ENCODE measurements at regions not wholly inside any gene's neighbourhood (a gene's known extent, or its start where the extent isn't known, plus 50 kb on each side); places are given as distances from the start of the nearest gene placed in this dataset.

- H3K4me1 ChIP-seq, result no peaks in the 10 kb centered on the region
- no peak overlapping the region for H3K27ac ChIP-seq
- no peak for DNase-seq (ENCODE audit: low spot score in 2 of 2)
- TF ChIP-seq POLR2AphosphoS5 (IDR thresholded peaks at IDR 0.05) (no peak), POLR2A (IDR thresholded peaks at IDR 0.05) (no peak), CTCF (IDR thresholded peaks at IDR 0.05) (no peak)
- H3K36me3 ChIP-seq, result no peaks in the 10 kb centered on the region
- H3K9me3 ChIP-seq, result no peaks in the 10 kb centered on the region
- H3K4me3 ChIP-seq, result no peak overlapping the region
- intact Hi-C loops (cut with DNase I; ENCODE audit: low total_unique reads), result no loop called here
- H3K27me3 ChIP-seq, result no peaks in the 10 kb centered on the region
Measured at GRCh38 chr6:25024821-25025220, 89.1 kb upstream of the RIPOR2 start.

DNA sequence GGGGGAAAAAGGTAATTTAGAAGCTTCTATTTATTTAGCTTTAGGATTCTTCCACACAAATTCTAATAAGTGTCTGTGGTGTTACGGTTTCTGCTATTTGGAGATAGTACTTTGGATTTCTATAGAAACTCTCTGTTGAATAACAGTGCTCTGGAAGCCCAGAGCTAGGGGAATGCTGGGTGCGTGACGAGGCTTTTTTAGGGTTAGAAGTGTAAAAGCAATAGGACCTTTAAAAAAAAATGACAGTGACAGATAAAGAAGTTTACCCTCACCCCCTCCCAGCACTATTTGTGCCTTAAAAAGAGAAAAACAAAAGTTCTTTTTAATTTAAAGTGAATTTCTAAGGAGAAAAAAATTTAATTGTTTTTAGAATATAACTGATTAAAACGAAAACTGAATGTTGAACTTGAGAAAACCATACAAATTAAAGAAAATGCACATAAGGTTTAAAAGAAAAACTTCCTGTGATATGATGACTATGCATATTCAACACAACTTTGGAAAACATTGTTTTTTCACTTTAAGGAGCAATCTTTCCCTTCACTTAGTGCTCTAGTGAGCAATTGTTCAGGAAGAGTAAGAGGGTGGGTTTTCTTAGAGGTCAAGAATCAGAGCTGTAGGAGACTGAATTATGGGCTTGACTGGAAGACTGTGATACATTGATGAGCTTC, 89.6 kb upstream of the RIPOR2 start:
- intact Hi-C loops (cut with DNase I; ENCODE audit: low total_unique reads), result no loop called here
- TF ChIP-seq POLR2A (IDR thresholded peaks at IDR 0.05) (no peak), POLR2AphosphoS5 (IDR thresholded peaks at IDR 0.05) (no peak), CTCF (IDR thresholded peaks at IDR 0.05) (no peak)
- no peak for DNase-seq (ENCODE audit: low spot score in 2 of 2)
- Histone ChIP-seq H3K27ac (no peak overlapping the region), H3K36me3 (no peaks in the 10 kb centered on the region), H3K9me3 (no peaks in the 10 kb centered on the region), H3K4me3 (no peak overlapping the region), H3K4me1 (no peaks in the 10 kb centered on the region), H3K27me3 (no peaks in the 10 kb centered on the region)

DNA sequence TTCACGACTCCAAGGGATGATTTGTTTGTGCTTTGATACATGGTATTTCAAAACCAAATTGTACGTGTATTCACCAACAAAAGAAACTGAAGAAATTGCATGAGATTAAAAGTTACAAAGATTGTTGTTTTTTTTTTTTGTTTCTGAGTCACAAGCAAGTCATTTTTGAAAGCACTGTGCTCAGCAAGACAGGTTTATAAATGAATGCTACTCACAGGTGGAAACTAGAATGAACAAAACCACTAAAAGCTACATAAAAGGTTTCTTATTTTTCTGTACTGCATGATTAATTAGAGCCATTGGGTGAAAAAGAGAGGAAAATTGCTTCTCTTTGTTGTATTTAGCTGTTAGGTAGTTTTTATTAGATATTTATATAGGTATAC, 90.2 kb upstream of the RIPOR2 start:
- no peak for DNase-seq (ENCODE audit: low spot score in 2 of 2)
- Histone ChIP-seq H3K36me3 (no peaks in the 10 kb centered on the region), H3K4me3 (no peak overlapping the region), H3K27me3 (no peaks in the 10 kb centered on the region), H3K27ac (no peak overlapping the region), H3K9me3 (no peaks in the 10 kb centered on the region), H3K4me1 (no peaks in the 10 kb centered on the region)
- intact Hi-C loops (cut with DNase I; ENCODE audit: low total_unique reads), result no loop called here
- TF ChIP-seq CTCF (IDR thresholded peaks at IDR 0.05) (no peak), POLR2AphosphoS5 (IDR thresholded peaks at IDR 0.05) (no peak), POLR2A (IDR thresholded peaks at IDR 0.05) (no peak)

- no peak overlapping the region for H3K27ac ChIP-seq
- intact Hi-C loops (cut with DNase I; ENCODE audit: low total_unique reads), result no loop called here
- H3K36me3 ChIP-seq, result no peaks in the 10 kb centered on the region
- no peaks in the 10 kb centered on the region for H3K27me3 ChIP-seq
- no peak for TF ChIP-seq POLR2AphosphoS5 (IDR thresholded peaks at IDR 0.05)
- TF ChIP-seq POLR2A (IDR thresholded peaks at IDR 0.05), result no peak
- TF ChIP-seq CTCF (IDR thresholded peaks at IDR 0.05), result no peak
- no peak for DNase-seq (ENCODE audit: low spot score in 2 of 2)
- no peaks in the 10 kb centered on the region for H3K4me1 ChIP-seq
- no peak overlapping the region for H3K4me3 ChIP-seq
- H3K9me3 ChIP-seq, result no peaks in the 10 kb centered on the region
Measured at GRCh38 chr6:25026723-25027122, 91.0 kb upstream of the RIPOR2 start.

- Histone ChIP-seq H3K27ac (no peak overlapping the region), H3K4me3 (no peak overlapping the region), H3K4me1 (no peaks in the 10 kb centered on the region), H3K27me3 (no peaks in the 10 kb centered on the region), H3K9me3 (no peaks in the 10 kb centered on the region), H3K36me3 (no peaks in the 10 kb centered on the region)
- DNase-seq (ENCODE audit: low spot score in 2 of 2), result no peak
- TF ChIP-seq CTCF (IDR thresholded peaks at IDR 0.05), result no peak
- TF ChIP-seq POLR2A (IDR thresholded peaks at IDR 0.05), result no peak
- TF ChIP-seq POLR2AphosphoS5 (IDR thresholded peaks at IDR 0.05), result no peak
- intact Hi-C loops (cut with DNase I; ENCODE audit: low total_unique reads), result no loop called here
Measured at GRCh38 chr6:25027221-25027916, 91.6 kb upstream of the RIPOR2 start.
